Thoracic aorta (tissue), 2 donors: ENCODE measurements at regions not wholly inside any gene's neighbourhood (a gene's known extent, or its start where the extent isn't known, plus 50 kb on each side); places are given as distances from the start of the nearest gene placed in this dataset.

Source experiments
- ATAC-seq: fragments of 150-250 bp; one replicate; pipeline ENCODE4 v1.8.0; 2017; ENCODE audit warnings: low read depth; ENCODE audit not compliant: insufficient number of reproducible peaks, low FRiP score
- DNase-seq: peaks from one replicate; pipeline ENCODE4 v3.0.0-alpha.2; 2020; ENCODE audit warnings: low spot score
- H3K27ac ChIP-seq, 2 donors: fragments of 200-600 bp; sonication (generic); 1 replicate in 1 of 2; 2 replicates in 1 of 2; pipeline ENCODE4 v1.5.1; 2016; ENCODE audit warnings: mild to moderate bottlenecking in 2 of 2, moderate library complexity in 2 of 2
- H3K27me3 ChIP-seq: fragments of 200-600 bp; sonication (generic); replicated peaks from 2 replicates; pipeline ENCODE4 v1.6.0; 2016; ENCODE audit warnings: mild to moderate bottlenecking; ENCODE audit not compliant: insufficient read depth
- H3K36me3 ChIP-seq: fragments of 200-600 bp; sonication (generic); one replicate; pipeline ENCODE4 v1.5.1; 2016
- H3K4me1 ChIP-seq, 2 donors: fragments of 200-600 bp; sonication (generic); 1 replicate in 1 of 2; 2 replicates in 1 of 2; pipeline versions ENCODE4 v1.5.1 to v1.6.0; 2016; ENCODE audit warnings: low read depth in 2 of 2, mild to moderate bottlenecking in 1 of 2; ENCODE audit not compliant: control insufficient read depth in 1 of 2
- H3K4me3 ChIP-seq: fragments of 200-600 bp; sonication (generic); 2 replicates; pipeline ENCODE4 v1.5.1; 2016; ENCODE audit warnings: mild to moderate bottlenecking
- H3K9me3 ChIP-seq: fragments of 200-600 bp; sonication (generic); 2 replicates; pipeline ENCODE4 v1.5.1; 2016
- TF ChIP-seq, protein P1 (sequence below): fragments of 200-600 bp; sonication (generic); IDR thresholded peaks from one replicate; pipeline ENCODE4 v1.5.1; 2019; ENCODE audit warnings: antibody characterized with exemption

DNA sequence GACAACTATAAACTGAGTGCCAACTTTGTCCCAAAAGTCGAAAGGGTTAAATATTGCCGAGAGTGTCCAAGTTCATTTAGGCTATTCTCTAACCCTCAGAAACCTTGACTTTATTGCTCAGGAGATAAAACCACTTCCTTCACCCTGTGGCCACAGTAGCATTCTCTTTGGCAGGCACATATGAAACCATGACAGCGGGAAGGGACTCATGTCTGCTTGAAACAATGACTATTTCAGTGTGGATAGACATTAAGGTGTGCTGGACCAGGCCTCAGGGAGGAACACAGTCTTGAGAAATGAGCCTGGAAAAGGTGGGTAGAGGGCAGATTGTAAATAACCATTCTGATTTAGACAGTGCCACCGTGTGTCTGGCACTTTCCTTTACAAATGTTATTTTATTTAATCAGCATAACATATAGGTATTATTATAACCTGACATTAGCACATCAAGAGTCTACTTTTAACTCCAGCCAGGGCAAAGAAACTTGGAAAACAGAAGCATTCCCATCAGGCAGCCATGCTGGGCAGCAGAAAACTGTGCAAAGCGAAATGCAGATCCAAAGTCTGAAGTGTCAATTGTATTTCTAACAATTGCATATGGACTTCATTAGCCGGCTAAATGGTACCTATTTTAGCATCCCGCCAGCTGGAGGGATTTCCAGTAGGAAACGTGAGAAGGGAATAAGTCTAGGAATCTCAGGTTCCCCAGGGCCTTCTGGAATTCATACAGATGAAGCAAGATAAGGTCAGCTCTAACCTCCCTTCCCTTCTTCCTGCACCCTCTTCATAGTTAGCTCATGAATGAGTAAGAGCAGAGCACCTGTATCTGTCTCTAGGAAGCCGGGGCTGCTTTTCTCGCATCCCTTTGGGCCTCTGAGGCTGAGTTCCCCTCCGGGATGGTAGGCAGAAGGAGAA is 212.8 kb upstream of the ELAC2 start:
- TF ChIP-seq, protein P1, sequence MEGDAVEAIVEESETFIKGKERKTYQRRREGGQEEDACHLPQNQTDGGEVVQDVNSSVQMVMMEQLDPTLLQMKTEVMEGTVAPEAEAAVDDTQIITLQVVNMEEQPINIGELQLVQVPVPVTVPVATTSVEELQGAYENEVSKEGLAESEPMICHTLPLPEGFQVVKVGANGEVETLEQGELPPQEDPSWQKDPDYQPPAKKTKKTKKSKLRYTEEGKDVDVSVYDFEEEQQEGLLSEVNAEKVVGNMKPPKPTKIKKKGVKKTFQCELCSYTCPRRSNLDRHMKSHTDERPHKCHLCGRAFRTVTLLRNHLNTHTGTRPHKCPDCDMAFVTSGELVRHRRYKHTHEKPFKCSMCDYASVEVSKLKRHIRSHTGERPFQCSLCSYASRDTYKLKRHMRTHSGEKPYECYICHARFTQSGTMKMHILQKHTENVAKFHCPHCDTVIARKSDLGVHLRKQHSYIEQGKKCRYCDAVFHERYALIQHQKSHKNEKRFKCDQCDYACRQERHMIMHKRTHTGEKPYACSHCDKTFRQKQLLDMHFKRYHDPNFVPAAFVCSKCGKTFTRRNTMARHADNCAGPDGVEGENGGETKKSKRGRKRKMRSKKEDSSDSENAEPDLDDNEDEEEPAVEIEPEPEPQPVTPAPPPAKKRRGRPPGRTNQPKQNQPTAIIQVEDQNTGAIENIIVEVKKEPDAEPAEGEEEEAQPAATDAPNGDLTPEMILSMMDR, result no peak
- Histone ChIP-seq H3K27me3 (no peaks in the 10 kb centered on the region), H3K9me3 (no peaks in the 10 kb centered on the region), H3K27ac (no peak overlapping the region), H3K36me3 (no peaks in the 10 kb centered on the region), H3K4me1 (no peaks in the 10 kb centered on the region), H3K4me3 (no peak overlapping the region)
- DNase-seq (no peak), ATAC-seq (no peak)

DNA sequence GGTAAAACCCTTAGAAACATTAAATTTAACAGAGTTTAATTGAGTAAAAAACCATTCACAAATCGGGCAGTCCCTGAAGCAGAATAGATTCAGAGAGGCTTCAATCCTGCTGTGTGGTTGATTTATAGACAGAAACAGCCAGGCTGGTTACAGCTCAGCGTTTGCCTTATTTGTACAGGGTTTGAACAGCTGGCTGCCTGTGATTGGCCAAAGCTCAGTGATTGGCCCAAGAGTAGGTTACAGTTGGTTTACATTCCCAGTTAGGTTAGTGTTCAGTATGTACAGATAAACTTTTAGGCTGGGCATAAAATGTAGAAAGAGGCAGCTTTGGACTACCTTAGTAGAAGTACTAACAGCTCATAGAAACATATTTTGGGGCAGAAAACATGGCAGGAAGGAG is 210.4 kb upstream of the ELAC2 start:
- ATAC-seq (no peak), DNase-seq (no peak)
- no peaks in the 10 kb centered on the region for H3K27me3 ChIP-seq
- H3K4me1 ChIP-seq, result no peaks in the 10 kb centered on the region
- no peak overlapping the region for H3K27ac ChIP-seq
- no peaks in the 10 kb centered on the region for H3K9me3 ChIP-seq
- H3K4me3 ChIP-seq, result no peak overlapping the region
- TF ChIP-seq, protein P1, result no peak
- H3K36me3 ChIP-seq, result no peaks in the 10 kb centered on the region

DNA sequence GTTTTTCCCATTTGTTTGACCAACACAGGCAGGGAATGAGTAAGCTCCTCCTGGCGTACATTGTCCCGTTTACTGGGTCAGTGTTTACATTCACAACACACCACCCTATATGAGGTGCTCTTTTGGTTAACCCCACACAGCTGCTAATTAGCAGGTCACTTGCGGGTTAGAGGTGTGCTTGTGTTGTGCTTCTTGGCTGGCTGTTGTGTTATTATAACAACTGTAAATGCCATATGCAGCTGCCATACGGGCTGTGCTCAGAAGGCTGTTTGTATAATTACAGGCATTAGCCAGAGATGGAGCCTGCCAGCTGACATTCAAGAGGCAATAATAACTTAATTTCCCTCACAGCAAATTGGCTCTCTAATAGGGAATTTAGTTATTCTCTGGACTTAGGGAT is 205.1 kb upstream of the ELAC2 start:
- Histone ChIP-seq H3K4me3 (no peak overlapping the region), H3K9me3 (no peaks in the 10 kb centered on the region), H3K36me3 (no peaks in the 10 kb centered on the region), H3K27ac (no peak overlapping the region), H3K27me3 (no peaks in the 10 kb centered on the region), H3K4me1 (no peaks in the 10 kb centered on the region)
- DNase-seq (no peak), ATAC-seq (no peak)
- TF ChIP-seq, protein P1, result no peak

DNA sequence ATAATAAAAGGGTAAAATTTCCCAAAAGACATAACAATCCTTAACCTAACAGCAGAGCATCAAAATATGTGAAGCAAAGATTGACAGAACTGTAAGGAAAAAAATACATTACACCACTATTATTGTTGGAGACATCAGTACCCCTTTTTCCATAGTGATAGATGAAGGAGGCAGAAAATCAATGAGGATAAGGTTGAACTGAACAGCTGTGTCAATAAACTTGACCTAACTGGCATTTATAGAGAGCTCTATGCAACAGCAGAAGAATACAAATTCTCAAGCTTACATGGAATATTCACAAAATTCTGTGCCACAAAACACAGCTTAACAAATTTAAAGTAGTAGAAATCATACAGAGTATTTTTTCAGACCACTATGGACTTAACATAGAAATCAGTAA is 195.0 kb upstream of the ELAC2 start:
- no peaks in the 10 kb centered on the region for H3K9me3 ChIP-seq
- no peak overlapping the region for H3K27ac ChIP-seq
- no peaks in the 10 kb centered on the region for H3K36me3 ChIP-seq
- no peak for ATAC-seq
- TF ChIP-seq, protein P1, result no peak
- no peak overlapping the region for H3K4me3 ChIP-seq
- no peaks in the 10 kb centered on the region for H3K27me3 ChIP-seq
- DNase-seq, result no peak
- no peaks in the 10 kb centered on the region for H3K4me1 ChIP-seq

DNA sequence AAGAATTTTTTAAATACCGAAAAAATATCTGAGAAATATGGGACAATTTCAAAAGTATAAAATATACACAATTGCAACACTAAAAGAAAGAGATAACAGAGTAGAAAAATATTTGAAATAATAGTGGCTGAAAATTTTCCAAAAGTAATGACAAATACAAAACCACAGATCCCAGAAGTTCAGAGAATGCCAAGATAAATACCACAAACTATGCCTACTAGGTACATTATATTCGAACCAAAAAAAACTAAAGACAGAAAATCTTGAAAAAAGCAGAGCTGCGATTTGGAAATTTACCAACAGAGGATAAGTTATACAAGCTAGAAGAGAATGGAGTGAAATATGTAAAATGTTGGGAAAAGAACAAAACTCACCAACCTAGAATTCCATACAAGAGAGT is 191.3 kb upstream of the ELAC2 start:
- no peaks in the 10 kb centered on the region for H3K9me3 ChIP-seq
- H3K4me1 ChIP-seq, result no peaks in the 10 kb centered on the region
- H3K36me3 ChIP-seq, result no peaks in the 10 kb centered on the region
- H3K4me3 ChIP-seq, result no peak overlapping the region
- H3K27me3 ChIP-seq, result no peaks in the 10 kb centered on the region
- TF ChIP-seq, protein P1, result no peak
- DNase-seq (no peak), ATAC-seq (no peak)
- no peak overlapping the region for H3K27ac ChIP-seq
